ENCODE measurements at regions not wholly inside any gene's neighbourhood (a gene's known extent, or its start where the extent isn't known, plus 50 kb on each side); places are given as distances from the start of the nearest gene placed in this dataset.

GRCh38 chr4:29390921-29391320 lies 1329.2 kb upstream of the PCDH7 start:
- no peak for TF ChIP-seq CTCF (IDR thresholded peaks at IDR 0.05)
- no peak for TF ChIP-seq JUND (IDR thresholded peaks at IDR 0.05)
- TF ChIP-seq USF1 (IDR thresholded peaks at IDR 0.05; ENCODE audit: borderline replicate concordance, low read depth): no peak
- no peak for TF ChIP-seq EZH2phosphoT487 (IDR thresholded peaks at IDR 0.05; ENCODE audit: borderline replicate concordance, low read depth)
- TF ChIP-seq POLR2AphosphoS5 (IDR thresholded peaks at IDR 0.05; ENCODE audit: low read depth, low read length): no peak
- TF ChIP-seq MXI1 (IDR thresholded peaks at IDR 0.05; ENCODE audit: low read depth, low read length): no peak
- TF ChIP-seq GABPA (IDR thresholded peaks at IDR 0.05; ENCODE audit: low read depth): no peak
- no peak for TF ChIP-seq CHD2 (IDR thresholded peaks at IDR 0.05; ENCODE audit: low read length, partially characterized antibody)
- TF ChIP-seq TCF12 (IDR thresholded peaks at IDR 0.05): no peak

All from SK-N-SH (cell line).